SK-N-MC (cell line): ENCODE measurements at regions not wholly inside any gene's neighbourhood (a gene's known extent, or its start where the extent isn't known, plus 50 kb on each side); places are given as distances from the start of the nearest gene placed in this dataset.
"Not testable (repeated sequence)": the region's sequence is repeated elsewhere in the genome, so short reads cannot be mapped to it uniquely, and the experiment has no call there.

Experiments used
- DNase-seq: peaks from one replicate; pipeline ENCODE4 v3.0.0-alpha.2; 2011; ENCODE audit warnings: low read depth, low spot score
- H3K27ac ChIP-seq: fragments of 200-600 bp; sonication (generic); 2 replicates; pipeline ENCODE4 v1.5.1; 2016; ENCODE audit warnings: mixed run types
- H3K36me3 ChIP-seq: fragments of 200-600 bp; sonication (generic); 2 replicates; pipeline ENCODE4 v1.6.1; 2017; ENCODE audit warnings: antibody characterized with exemption, low read length, mixed read lengths; ENCODE audit not compliant: insufficient read depth
- H3K4me3 ChIP-seq: fragments of 200-600 bp; sonication (generic); 2 replicates; pipeline ENCODE4 v1.5.1; 2016
- H3K9ac ChIP-seq: fragments of 200-600 bp; sonication (generic); 2 replicates; pipeline ENCODE4 v1.8.0; 2017; ENCODE audit warnings: mixed run types, mixed read lengths; ENCODE audit not compliant: insufficient read length
- H3K9me3 ChIP-seq: fragments of 200-600 bp; sonication (generic); 2 replicates; pipeline ENCODE4 v1.6.1; 2017; ENCODE audit warnings: low read depth, mild to moderate bottlenecking, antibody characterized with exemption, low read length, moderate library complexity, mixed read lengths
- EZH2 ChIP-seq: fragments of 200-600 bp; sonication (generic); IDR thresholded peaks from one replicate; pipeline ENCODE4 v1.6.1; 2017; ENCODE audit warnings: antibody characterized with exemption
- FOXP2 ChIP-seq: optimal IDR thresholded peaks from 2 replicates; pipeline ENCODE3; 2011; ENCODE audit warnings: mild to moderate bottlenecking, moderate library complexity; ENCODE audit not compliant: insufficient read depth; ENCODE audit errors: extremely low read length, control extremely low read depth
- POLR2AphosphoS5 ChIP-seq: IDR thresholded peaks from 2 replicates; pipeline ENCODE4 v1.6.1; 2012; ENCODE audit warnings: mild to moderate bottlenecking, low read depth, low read length, borderline replicate concordance

DNA sequence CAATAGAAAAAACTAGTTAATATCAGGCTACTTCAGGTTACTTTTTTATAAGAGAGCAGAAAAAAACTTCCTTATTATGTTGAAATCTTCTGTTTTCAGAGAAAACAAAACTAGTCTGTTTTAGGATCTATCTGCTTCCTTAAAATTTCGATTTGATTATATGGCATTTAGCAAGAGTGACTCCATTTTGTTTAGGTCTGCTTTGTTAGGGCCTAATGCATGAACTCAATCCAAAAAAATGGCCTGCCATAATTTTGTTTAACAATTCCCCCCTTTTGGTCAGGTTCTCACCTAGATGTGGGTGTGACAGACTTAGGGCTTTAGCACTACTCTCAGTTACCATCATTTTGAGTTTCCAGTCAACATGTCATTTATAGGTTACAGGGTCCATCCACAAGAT, 89.8 kb upstream of the GNG12 start:
- no peak overlapping the region for H3K27ac ChIP-seq
- no peaks in the 10 kb centered on the region for H3K36me3 ChIP-seq
- no peak overlapping the region for H3K4me3 ChIP-seq
- no peak overlapping the region for H3K9ac ChIP-seq
- no peak for TF ChIP-seq EZH2
- no peak for TF ChIP-seq FOXP2
- TF ChIP-seq POLR2AphosphoS5, result no peak
- DNase-seq, result no peak
- H3K9me3 ChIP-seq, result no peaks in the 10 kb centered on the region

DNA sequence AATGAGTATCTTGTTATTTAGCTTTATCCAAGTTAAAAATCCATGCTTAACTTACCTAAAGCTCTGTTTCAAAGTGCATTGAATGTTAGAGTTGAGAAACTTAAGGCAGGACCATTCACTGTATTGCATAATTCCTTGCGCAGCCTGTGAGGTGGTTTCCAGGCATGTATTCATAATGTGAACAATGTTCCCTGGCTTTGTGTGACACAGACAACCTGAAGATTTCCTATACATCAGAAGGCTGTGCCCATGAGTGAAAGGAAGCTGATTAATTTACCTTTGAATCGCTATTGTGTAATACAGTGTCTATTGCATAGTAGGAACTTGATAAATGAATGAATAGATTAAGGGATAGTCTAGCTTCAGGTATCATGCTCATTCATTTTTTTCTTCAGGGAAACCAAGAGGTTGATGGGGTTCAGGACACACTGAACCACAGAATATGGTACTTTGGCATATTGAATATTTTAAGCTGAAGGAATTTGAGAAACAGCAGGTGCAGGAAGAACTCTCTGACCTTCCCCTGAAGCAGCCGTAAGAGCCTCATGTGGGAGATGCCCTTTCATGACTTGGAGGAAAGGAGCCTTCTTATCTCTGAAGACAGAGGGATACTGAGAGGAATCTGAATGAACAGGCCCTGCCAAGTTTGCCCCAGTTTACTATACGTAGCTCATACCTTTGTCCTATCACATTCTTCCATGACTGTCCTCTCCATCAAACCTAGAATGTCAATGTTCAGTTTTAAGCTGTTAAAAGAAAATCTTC, 88.6 kb upstream of the GNG12 start:
- Histone ChIP-seq H3K27ac (no peak overlapping the region), H3K9me3 (no peaks in the 10 kb centered on the region), H3K36me3 (no peaks in the 10 kb centered on the region), H3K4me3 (no peak overlapping the region), H3K9ac (no peak overlapping the region)
- DNase-seq, result no peak
- TF ChIP-seq FOXP2, result no peak
- TF ChIP-seq EZH2, result no peak
- no peak for TF ChIP-seq POLR2AphosphoS5

DNA sequence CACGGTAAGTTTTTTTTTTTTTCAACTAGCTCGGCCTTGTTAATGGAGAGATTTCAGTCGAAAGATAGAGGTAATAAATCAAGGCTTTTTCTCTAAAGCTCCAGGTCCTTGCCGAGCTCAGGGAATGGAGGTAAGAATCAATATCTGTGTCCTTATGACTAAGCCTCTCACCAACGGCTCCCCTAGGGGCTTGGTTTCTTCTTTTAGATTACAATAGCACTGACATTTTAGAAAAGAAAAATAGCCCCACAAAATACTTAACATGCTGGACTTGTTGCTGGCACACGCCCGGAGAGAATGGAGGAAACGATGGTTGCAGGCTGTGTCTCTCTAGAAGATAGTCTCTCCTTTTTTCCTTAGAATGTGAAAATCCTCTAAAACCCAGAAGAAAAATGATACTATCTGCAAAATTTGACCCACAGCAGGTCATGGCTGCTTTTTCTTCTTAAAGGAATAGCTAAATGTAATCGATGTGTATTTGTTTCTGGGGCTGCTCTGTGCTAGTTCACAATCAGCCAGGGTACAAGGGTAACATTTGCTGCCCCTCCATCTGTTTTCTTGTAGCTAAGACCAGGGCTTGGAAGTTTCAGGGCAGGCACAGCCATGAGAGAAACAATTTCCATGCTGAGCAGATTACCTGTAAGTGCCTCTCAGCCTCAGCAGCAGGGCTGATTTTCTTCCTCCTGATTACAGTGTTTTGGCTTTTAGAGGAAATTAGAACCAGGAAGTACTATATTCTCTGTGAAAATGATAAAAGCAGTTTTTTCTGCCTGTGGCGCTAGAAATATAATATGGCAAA, 86.2 kb upstream of the GNG12 start:
- DNase-seq, result no peak
- Histone ChIP-seq H3K27ac (no peak overlapping the region), H3K4me3 (no peak overlapping the region), H3K9ac (no peak overlapping the region), H3K9me3 (no peaks in the 10 kb centered on the region), H3K36me3 (no peaks in the 10 kb centered on the region)
- no peak for TF ChIP-seq FOXP2
- no peak for TF ChIP-seq EZH2
- TF ChIP-seq POLR2AphosphoS5, result no peak

DNA sequence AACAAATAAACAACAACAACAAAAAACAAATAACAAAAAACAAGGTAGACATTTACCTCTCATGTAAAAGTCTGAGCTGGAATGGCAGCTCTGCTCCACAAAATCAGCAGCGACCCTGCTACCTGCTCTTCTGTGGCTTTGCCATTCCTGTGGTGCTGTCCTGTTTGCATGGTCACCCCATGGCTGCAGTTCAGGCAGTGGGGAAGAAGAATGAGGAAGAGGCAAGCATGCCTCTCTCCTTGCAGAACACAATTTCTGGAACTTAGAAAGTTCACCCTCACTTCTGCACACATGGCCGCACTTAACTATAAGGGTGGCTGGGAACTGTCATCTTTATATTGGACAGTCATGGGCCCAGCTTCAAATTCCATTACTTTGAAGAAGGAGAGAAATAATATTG, 84.8 kb upstream of the GNG12 start:
- no peak for TF ChIP-seq POLR2AphosphoS5
- no peak for TF ChIP-seq FOXP2
- TF ChIP-seq EZH2, result no peak
- no peaks in the 10 kb centered on the region for H3K36me3 ChIP-seq

DNA sequence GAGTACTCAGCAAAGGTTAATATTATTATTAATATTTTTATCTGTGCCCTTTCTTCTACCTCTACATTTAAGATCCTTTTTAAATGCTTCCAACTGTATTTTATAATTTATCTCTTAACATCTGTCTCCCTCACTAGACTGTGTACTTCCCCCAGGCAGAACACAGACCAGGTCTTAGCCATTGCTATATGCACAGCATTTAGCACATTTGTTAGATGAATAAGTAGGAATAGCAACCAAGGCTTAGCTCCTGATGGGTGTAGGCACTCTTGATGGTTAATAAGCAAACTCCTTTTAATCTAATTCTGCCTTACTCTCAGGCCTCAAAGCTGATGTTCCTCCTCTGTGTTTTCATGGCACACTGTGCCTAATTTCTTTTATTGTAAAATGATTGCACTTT, 83.7 kb upstream of the GNG12 start:
- no peaks in the 10 kb centered on the region for H3K9me3 ChIP-seq
- no peak overlapping the region for H3K4me3 ChIP-seq
- no peak overlapping the region for H3K27ac ChIP-seq
- TF ChIP-seq FOXP2 (no peak), POLR2AphosphoS5 (no peak), EZH2 (no peak)
- H3K36me3 ChIP-seq, result no peaks in the 10 kb centered on the region
- H3K9ac ChIP-seq, result no peak overlapping the region
- DNase-seq, result no peak

More for the DNA sequence above, 84.8 kb upstream of the GNG12 start:
- no peak overlapping the region for H3K4me3 ChIP-seq
- no peak for DNase-seq
- H3K9me3 ChIP-seq, result no peaks in the 10 kb centered on the region
- no peak overlapping the region for H3K27ac ChIP-seq
- H3K9ac ChIP-seq, result no peak overlapping the region

DNA sequence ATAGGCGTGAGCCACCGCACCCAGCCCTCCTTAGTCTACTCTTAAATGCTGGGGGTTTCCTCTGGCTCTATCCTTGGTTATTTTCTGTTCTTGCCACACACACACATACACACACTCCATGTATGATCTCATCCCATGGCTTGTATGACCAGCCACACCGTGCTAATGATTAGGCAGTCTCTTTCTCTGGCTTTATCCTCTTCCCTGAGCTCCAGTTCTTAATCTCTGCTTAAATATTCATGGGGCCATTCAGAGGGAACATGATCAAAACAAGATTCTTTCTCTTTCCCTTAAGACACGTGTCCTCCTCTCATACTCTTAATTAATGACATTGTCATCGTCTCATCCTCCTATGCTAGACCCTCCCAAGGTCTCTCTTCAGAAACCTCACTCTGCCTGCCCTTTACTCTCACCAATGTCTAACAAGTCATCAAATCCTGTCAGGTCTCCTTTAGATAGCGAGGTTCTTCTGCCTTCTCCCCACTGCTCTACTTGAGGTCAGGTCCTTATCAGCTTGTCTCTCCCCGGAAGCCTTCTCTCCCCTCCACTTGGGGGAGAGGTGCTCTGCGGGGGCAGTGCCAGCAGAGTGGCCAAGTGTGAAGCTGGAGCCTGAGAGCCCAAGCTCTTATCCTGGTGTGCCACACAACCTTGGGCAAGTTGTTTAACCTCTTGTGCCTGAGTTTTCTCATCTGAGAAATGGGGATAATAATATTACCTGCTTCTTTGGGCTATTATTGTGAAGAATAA, 83.0 kb upstream of the GNG12 start:
- no peaks in the 10 kb centered on the region for H3K36me3 ChIP-seq
- H3K27ac ChIP-seq, result no peak overlapping the region
- DNase-seq, result no peak
- no peak overlapping the region for H3K9ac ChIP-seq
- H3K9me3 ChIP-seq, result no peaks in the 10 kb centered on the region
- H3K4me3 ChIP-seq, result no peak overlapping the region
- TF ChIP-seq EZH2 (no peak), FOXP2 (no peak), POLR2AphosphoS5 (no peak)

DNA sequence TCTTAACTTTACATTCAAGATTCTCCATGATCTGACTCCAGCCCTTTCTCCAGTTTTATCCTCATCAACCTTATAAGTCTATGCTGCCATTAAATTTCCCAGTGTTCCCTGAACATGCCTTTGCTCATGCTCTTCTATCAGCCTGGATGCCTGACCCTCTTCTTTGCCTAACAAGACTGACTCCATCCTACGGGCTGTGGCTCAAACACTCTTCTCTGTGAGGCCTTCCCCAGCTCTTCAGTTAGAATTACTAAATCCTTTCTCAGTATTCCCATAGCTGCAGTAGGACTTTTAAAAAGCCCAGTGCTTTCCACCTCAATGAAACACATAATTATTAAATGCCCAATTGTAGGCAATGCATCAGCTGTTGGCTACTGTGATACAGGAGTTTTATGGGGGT, 76.5 kb upstream of the GNG12 start:
- no peak for TF ChIP-seq POLR2AphosphoS5
- Histone ChIP-seq H3K9me3 (no peaks in the 10 kb centered on the region), H3K4me3 (no peak overlapping the region), H3K27ac (no peak overlapping the region), H3K9ac (no peak overlapping the region), H3K36me3 (no peaks in the 10 kb centered on the region)
- DNase-seq, result no peak

DNA sequence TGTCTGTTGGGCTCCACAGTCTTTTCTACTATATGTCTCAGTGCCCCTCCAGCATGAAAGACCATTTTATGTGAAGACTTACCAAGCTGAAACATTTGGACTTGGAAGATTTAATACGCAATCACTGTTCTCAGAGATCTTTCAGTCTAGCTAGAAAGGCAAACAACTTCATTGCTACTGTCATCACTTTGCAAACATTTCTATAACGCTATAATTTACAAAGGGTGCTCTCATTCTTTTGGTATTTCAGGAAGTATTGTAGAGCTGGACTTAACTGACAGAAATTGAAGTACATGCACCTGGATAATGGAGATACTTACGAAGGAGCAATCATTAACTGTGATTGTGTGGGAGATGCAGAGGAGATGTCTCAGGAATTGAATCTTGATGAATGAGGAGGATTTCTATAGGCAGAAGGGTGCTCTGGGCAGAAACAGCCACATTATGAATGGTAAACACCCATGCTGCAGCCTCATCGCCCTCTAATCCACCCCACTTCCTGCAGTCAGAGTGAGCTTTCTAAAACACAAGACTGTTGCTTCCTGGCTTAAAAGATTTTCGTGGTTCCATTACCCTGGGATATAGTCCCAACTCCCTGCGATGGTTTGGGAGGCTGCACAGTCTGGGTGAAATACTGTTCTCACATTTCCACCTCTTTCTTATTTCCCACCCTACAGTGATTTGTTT, 75.1 kb upstream of the GNG12 start:
- H3K9ac ChIP-seq, result no peak overlapping the region
- H3K4me3 ChIP-seq, result no peak overlapping the region
- no peak for DNase-seq
- H3K36me3 ChIP-seq, result no peaks in the 10 kb centered on the region
- no peak for TF ChIP-seq FOXP2
- TF ChIP-seq POLR2AphosphoS5, result no peak
- no peak for TF ChIP-seq EZH2
- no peak overlapping the region for H3K27ac ChIP-seq
- no peaks in the 10 kb centered on the region for H3K9me3 ChIP-seq

DNA sequence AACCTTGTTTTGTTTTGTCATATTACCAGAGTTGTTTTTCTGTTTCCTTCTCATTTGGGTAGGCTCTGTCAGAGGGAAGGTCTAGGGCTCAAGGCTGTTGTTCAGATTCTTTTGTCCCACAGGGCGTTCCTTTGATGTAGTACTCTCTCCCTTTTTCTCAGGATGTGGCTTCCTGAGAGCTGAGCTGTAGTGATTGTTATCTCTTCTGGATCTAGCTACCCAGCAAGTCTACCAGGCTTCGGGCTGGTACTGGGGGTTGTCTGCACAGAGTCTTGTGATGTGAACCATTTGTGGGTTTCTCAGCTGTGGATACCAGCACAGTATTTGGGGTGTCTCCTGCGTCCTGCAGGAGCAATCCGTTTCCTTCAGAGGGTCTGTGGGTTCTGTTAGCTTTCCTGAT, 74.2 kb upstream of the GNG12 start:
- not testable (repeated sequence) for H3K9me3 ChIP-seq, H3K9ac ChIP-seq, DNase-seq, H3K4me3 ChIP-seq, H3K36me3 ChIP-seq, H3K27ac ChIP-seq

DNA sequence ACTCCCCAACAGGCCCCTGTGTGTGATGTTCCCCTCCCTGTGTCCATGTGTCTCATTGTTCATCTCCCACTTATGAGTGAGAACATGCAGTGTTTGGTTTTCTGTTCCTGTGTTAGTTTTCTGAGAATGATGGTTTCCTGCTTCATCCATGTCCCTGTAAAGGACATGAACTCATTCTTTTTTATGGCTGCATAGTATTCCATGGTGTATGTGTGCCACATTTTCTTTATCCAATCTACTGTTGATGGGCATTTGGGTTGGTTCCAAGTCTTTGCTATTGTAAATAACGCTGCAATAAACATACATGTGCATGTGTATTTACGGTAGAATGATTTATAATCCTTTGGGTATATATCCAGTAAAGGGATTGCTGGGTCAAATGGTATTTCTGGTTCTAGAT, 72.7 kb upstream of the GNG12 start:
- H3K36me3 ChIP-seq, H3K9me3 ChIP-seq, DNase-seq, H3K27ac ChIP-seq, H3K4me3 ChIP-seq, H3K9ac ChIP-seq: not testable (repeated sequence)

DNA sequence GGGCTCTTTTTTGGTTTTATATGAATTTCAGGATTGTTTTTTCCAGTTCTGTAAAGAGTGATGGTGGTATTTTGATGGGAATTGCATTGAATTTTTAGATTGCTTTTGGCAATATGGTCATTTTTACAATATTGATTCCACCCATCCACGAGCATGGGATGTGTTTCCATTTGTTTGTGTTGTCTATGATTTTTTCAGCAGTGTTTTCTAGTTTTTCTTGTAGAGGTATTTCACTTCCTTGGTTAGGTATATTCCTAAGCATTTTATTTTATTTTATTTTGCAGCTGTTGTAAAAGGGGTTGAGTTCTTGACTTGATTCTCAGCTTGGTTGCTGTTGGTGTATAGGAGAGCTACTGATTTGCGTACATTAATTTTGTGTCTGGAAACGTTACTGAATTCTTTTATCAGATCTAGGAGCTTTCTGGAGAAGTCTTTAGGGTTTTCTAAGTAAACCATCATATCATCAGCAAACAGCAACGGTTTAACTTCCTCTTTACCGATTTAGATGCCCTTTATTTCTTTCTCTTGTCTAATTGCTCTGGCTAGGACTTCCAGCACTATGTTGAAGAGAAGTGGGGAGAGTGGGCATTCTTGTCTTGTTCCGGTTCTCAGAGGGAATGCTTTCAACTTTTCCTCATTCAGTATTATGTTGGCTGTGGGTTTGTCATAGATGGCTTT, 69.4 kb upstream of the GNG12 start:
- not testable (repeated sequence) for H3K9me3 ChIP-seq, H3K9ac ChIP-seq, H3K4me3 ChIP-seq, H3K36me3 ChIP-seq, DNase-seq, H3K27ac ChIP-seq
